Activated naive CD8-positive, alpha-beta T cell treated with anti-CD3 and anti-CD28 coated beads, Interleukin-2, amount 10 ng/mL, durations not matched to agents 7 days and 5 days (primary cell): ENCODE measurements at regions not wholly inside any gene's neighbourhood (a gene's known extent, or its start where the extent isn't known, plus 50 kb on each side); places are given as distances from the start of the nearest gene placed in this dataset.

Experiments used
- ATAC-seq: fragments of 150-1000 bp; cut with Tn5 transposase; one replicate; pipeline ENCODE4 v1.10.0; 2021; ENCODE audit warnings: low read depth, moderate library complexity
- POLR2A ChIA-PET: fragments of 350-600 bp; sonication (Branson Sonifier 250); formaldehyde crosslinking; loops from one replicate; lab custom pipeline; 2021; ENCODE audit warnings: antibody characterized with exemption; lab: Charles Lee
- DNase-seq: peaks from one replicate; pipeline ENCODE4 v3.0.0; 2021
- H3K27ac Mint-ChIP-seq: one replicate; pipeline ENCODE4 v1.8.0; 2022; ENCODE audit warnings: mild to moderate bottlenecking, mixed read lengths
- H3K27me3 Mint-ChIP-seq: one replicate; pipeline ENCODE4 v1.8.0; 2022; ENCODE audit warnings: mild to moderate bottlenecking, moderate library complexity, mixed read lengths
- H3K36me3 Mint-ChIP-seq: one replicate; pipeline ENCODE4 v1.8.0; 2021; ENCODE audit warnings: mild to moderate bottlenecking, mixed read lengths
- H3K4me1 Mint-ChIP-seq: one replicate; pipeline ENCODE4 v1.8.0; 2021; ENCODE audit warnings: mixed read lengths
- H3K4me3 Mint-ChIP-seq: one replicate; pipeline ENCODE4 v1.8.0; 2022; ENCODE audit warnings: mild to moderate bottlenecking, moderate library complexity, mixed read lengths
- H3K9me3 Mint-ChIP-seq: one replicate; pipeline ENCODE4 v1.8.0; 2021; ENCODE audit warnings: mixed read lengths

DNA sequence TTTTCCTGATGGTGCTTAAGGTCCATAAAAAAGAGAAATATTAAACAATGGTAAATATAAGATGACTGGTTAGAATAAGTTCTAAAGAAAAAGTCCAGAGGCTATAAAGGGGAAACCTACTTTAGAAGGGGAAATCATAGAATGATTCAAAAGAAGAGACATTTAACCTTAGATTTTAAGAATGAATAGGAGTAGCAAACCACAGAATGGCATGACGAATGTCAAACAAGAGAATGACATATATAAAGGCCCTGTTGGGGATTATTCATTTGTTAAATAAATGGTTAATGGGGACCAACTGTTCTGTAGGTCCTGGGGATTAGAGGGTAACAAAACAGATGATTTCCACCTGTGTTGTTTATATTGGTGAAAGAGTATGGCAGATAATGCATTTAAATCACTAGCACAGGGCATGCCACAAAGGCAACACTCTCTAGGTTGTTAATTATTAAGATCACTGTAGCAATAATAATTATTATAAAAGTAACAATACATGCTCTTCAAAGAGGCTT, 495.2 kb upstream of the GRIA1 start:
- no peaks in the 10 kb centered on the region for H3K4me1 Mint-ChIP-seq
- H3K27me3 Mint-ChIP-seq: no peaks in the 10 kb centered on the region
- H3K27ac Mint-ChIP-seq: no peak overlapping the region
- POLR2A ChIA-PET: no interaction called here
- H3K4me3 Mint-ChIP-seq: no peak overlapping the region
- peaks cover 2% of the 10 kb centered on the region for H3K9me3 Mint-ChIP-seq
- no peaks in the 10 kb centered on the region for H3K36me3 Mint-ChIP-seq
- no peak for ATAC-seq
- no peak for DNase-seq

DNA sequence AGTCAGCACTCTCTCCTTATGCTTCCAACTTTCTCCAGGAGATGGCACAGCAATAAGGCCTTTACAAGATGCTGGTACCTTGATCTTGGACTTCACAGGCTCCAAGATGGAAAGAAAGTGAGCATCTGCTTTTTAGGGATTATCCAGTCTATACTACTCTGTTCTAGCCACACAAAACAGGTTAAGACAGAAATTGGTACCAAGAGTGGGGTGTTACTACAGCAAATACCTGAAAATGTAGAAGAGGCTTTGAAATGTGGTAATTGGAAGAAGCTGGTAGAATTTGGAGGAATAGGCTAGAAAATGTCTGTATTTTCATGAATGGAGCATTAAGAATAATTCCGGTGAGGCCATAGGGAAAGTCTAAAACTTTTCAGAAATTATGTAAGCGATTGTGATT, 484.8 kb upstream of the GRIA1 start:
- POLR2A ChIA-PET: no interaction called here

DNA sequence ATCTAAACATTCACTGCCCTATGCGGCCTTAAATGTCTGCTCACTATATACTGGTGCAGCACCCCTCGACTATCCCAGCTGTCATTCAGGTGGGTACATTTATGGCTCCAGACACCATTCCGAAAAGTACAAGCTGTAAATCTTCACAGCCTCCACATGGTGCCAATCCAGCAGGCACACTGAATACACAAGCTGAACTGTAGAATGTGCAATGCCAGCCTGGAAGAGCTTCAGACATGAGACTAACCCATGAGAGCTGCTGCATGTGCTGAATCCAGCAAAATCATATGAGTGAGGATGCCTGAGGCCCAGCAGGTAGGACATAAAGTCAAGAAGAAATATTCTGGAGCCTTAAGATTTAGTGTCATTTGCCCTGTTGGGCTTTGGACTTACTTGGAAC, 483.8 kb upstream of the GRIA1 start:
- no peak for ATAC-seq
- no peak overlapping the region for H3K4me3 Mint-ChIP-seq
- POLR2A ChIA-PET: no interaction called here

More for the DNA sequence above, 484.8 kb upstream of the GRIA1 start:
- Mint-ChIP-seq H3K4me1 (no peaks in the 10 kb centered on the region), H3K27ac (no peak overlapping the region), H3K9me3 (peaks cover 4% of the 10 kb centered on the region), H3K4me3 (no peak overlapping the region), H3K27me3 (no peaks in the 10 kb centered on the region), H3K36me3 (no peaks in the 10 kb centered on the region)
- DNase-seq (no peak), ATAC-seq (no peak)

DNA sequence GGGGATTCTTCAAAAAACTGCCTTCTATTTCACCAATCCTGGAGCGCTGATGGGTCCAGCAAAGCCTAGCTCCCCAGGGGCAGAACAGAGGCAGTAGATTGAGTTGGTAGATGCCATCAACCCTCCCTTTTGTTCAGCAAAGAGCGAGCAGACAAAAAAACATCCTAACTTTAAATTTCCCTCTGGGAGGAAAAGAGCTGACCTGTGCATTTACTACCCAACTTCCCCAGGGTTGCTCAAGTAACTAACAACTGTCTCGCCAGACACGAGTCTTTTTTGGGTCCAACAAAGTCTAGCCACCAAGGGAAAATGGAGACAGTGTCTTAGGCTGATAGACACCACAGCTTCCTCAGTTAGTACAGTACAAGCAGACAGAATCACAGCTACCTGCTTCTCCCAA, 476.3 kb upstream of the GRIA1 start:
- no peak overlapping the region for H3K4me3 Mint-ChIP-seq
- H3K27ac Mint-ChIP-seq: no peak overlapping the region
- peaks cover 6% of the 10 kb centered on the region for H3K9me3 Mint-ChIP-seq
- no peaks in the 10 kb centered on the region for H3K27me3 Mint-ChIP-seq
- no peaks in the 10 kb centered on the region for H3K36me3 Mint-ChIP-seq
- ATAC-seq (no peak), DNase-seq (no peak)
- no peaks in the 10 kb centered on the region for H3K4me1 Mint-ChIP-seq
- POLR2A ChIA-PET: no interaction called here

More for the DNA sequence above, 483.8 kb upstream of the GRIA1 start:
- Mint-ChIP-seq H3K27me3 (no peaks in the 10 kb centered on the region), H3K27ac (no peak overlapping the region), H3K36me3 (no peaks in the 10 kb centered on the region), H3K4me1 (no peaks in the 10 kb centered on the region), H3K9me3 (peaks cover 4% of the 10 kb centered on the region)
- DNase-seq: no peak

DNA sequence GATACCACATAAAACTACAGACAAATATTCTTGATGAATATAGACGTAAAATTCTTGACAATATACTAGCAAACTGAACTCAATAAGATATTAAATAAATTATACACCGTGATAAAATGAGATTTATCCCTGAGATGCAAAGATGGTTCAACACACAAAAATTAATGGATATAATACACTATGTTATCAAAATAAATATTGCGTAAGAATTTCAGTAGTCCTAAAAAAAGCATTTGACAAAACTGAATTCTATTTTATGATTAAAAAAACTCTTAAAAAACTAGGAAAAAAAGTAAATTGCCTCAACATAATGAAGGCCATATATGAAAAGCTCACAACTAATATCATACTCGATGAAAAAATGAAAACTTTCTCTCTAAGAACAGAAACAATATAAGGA, 472.3 kb upstream of the GRIA1 start:
- no peaks in the 10 kb centered on the region for H3K27me3 Mint-ChIP-seq
- H3K9me3 Mint-ChIP-seq: peaks cover 6% of the 10 kb centered on the region
- no peak overlapping the region for H3K27ac Mint-ChIP-seq
- POLR2A ChIA-PET: no interaction called here
- no peak overlapping the region for H3K4me3 Mint-ChIP-seq
- H3K4me1 Mint-ChIP-seq: no peaks in the 10 kb centered on the region
- no peak for ATAC-seq
- no peak for DNase-seq
- H3K36me3 Mint-ChIP-seq: no peaks in the 10 kb centered on the region

DNA sequence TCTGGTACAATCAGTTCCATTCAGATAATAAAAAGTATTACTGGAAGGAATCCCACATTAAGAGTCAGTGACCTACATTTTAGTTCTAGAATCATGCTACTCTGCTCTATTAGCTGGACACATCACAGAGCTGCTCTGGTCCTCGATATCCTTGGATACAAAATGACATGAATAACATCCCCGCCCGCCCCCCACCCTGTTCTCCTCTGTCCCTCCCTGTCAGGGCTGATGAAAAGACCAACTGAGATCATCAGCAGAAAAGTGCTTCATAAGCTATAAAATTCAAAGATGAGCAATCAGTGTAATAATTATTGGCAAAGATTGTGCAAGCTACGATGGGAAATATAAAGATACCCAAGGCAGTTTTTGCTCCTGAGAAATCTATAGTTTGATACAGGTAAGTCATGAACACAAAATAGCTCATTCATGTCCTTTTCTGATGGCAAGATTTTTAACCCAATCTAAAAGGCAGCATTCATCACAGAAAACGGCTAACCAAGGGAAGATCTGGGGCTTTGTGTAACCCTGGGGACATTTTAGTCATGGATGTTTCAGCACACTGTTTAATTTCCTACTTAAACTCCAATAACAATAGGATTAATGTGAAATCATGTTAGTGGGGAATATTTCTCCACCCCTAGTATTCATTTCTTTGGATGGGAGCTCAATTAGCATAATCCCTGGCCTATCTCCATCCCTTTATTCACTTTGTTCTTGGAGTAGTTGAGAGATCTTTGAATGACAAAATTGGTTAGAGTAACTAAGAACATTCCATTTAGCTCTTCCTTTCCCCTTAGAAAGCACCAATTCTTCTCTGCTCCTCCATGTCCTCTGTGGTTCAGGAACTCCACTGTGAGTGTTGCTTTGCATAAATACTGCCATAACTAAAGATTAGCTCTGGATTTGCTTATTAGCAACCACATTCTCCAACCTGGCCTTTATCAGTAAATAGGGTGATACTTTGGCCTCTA, 459.4 kb upstream of the GRIA1 start:
- Mint-ChIP-seq H3K4me3 (no peak overlapping the region), H3K36me3 (no peaks in the 10 kb centered on the region), H3K4me1 (no peaks in the 10 kb centered on the region), H3K9me3 (no peaks in the 10 kb centered on the region), H3K27ac (no peak overlapping the region), H3K27me3 (no peaks in the 10 kb centered on the region)
- no peak for ATAC-seq
- POLR2A ChIA-PET: no interaction called here
- DNase-seq: no peak

DNA sequence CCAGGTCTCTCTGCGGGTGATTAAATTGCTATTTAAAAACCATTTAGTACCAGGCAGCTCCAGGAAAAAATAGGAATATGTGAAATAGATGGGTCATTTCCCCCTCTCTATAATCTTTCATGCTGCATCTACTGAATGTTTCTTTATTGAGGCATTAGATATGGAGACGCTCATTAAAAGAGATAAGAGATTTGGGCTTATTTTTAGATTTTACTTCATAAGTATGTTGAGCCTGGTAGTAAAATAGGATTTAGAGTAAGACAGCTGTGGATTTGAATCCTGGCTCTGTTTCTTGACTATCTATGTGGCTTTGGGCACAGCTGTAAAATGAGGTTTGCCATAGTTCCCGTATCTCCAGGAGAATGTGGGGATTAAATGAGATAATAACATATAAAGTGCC, 451.0 kb upstream of the GRIA1 start:
- DNase-seq (no peak), ATAC-seq (no peak)
- Mint-ChIP-seq H3K9me3 (peaks cover 3% of the 10 kb centered on the region), H3K4me1 (no peaks in the 10 kb centered on the region), H3K27ac (no peak overlapping the region), H3K27me3 (no peaks in the 10 kb centered on the region), H3K4me3 (no peak overlapping the region), H3K36me3 (no peaks in the 10 kb centered on the region)
- POLR2A ChIA-PET: no interaction called here

DNA sequence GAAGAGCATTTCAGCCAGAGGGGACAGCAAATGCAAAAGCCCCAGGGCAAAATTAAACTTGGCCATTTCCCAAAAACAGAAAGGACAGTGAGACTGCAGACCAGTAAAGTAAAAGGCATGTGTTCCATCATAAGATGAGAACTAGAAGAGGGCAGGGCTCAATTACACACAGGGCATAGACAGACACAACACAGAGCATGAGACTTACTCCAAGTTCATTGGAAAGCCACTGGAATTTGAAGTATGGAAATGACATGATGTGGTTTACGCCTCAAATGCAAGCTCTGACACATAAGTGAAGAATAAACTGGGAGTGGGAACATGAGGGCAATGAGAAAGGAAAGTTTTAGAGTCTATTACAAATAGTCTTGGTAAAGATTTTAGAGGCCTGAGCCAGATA, 446.6 kb upstream of the GRIA1 start:
- Mint-ChIP-seq H3K36me3 (no peaks in the 10 kb centered on the region), H3K9me3 (peaks cover 2% of the 10 kb centered on the region), H3K27me3 (no peaks in the 10 kb centered on the region), H3K27ac (no peak overlapping the region), H3K4me1 (no peaks in the 10 kb centered on the region), H3K4me3 (no peak overlapping the region)
- ATAC-seq (no peak), DNase-seq (no peak)
- POLR2A ChIA-PET: no interaction called here

DNA sequence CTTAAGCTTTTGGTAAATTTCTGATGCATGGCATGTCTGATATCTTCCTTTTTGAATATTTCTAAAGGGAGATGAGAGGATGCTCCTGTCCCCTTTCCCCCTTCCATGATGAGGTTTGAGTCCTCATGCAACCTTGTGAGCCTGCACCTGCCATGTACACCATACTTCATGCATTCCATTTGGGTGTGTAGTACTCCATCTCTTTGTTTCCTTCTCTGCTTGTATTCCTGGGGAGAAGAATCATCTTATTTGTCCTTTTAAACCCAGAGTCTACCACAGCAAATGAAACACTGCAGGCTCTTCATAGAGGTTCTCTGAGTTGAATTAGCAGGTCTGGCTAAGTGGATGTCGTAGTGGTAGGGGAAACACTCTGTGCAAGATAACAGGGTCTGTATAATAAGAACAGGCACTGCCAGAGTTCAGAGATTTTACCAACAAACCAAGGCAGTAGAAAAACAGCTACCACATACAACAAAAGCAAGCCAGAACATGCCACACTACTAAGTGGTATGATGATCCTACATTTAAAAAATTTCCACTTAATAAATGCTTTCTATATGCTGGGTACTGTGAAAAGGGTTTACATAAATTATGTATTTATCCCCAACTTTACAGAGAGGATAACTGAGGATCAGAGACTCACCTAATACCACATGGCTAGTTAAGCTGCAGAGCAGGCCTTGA, 439.8 kb upstream of the GRIA1 start:
- ATAC-seq: no peak
- no peaks in the 10 kb centered on the region for H3K36me3 Mint-ChIP-seq
- no peaks in the 10 kb centered on the region for H3K4me1 Mint-ChIP-seq
- no peak overlapping the region for H3K4me3 Mint-ChIP-seq
- no peaks in the 10 kb centered on the region for H3K27me3 Mint-ChIP-seq
- H3K9me3 Mint-ChIP-seq: peaks cover 4% of the 10 kb centered on the region
- DNase-seq: no peak
- no peak overlapping the region for H3K27ac Mint-ChIP-seq
- POLR2A ChIA-PET: no interaction called here

DNA sequence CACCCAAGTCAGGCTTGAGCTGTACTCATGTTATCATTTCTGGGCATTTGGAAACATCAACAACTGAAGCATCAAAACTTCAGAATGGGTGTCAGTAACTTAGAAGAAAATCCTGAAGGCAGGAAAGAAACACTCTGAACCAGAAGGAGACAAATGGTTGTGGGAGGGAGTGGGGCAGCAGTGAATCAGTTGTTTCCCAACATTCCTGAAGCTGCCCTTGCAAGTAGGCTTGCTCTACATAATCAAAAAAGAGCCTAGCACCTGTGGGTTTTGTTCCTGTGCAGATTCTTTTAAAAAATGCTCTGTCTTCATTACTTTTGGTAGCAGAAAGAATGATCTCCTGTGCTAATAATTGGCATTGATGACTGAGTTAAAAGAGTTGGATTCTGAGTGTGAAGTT, 424.2 kb upstream of the GRIA1 start:
- no peaks in the 10 kb centered on the region for H3K9me3 Mint-ChIP-seq
- POLR2A ChIA-PET: no interaction called here
- no peak overlapping the region for H3K4me3 Mint-ChIP-seq
- H3K36me3 Mint-ChIP-seq: no peaks in the 10 kb centered on the region
- H3K4me1 Mint-ChIP-seq: no peaks in the 10 kb centered on the region
- ATAC-seq: no peak
- no peaks in the 10 kb centered on the region for H3K27me3 Mint-ChIP-seq
- no peak overlapping the region for H3K27ac Mint-ChIP-seq
- DNase-seq: no peak

DNA sequence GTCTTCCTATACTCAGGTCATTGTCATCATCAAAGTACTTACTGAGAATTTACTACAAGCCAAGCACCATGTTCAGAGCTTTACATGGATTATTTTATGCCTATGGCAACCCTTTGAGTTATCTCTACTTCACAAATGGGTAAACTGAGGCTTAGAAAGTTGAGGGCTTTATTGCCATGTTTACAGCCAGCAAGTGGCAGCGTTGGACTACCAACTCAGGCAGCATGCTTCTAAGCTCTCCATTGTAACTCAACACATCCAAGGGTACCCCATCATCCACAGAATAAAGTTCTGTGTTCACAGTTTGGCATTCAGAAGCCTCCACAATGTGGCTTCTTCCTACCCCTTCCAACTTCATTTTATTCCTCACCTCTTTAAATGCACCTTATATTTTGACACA, 422.6 kb upstream of the GRIA1 start:
- H3K4me3 Mint-ChIP-seq: no peak overlapping the region
- ATAC-seq (no peak), DNase-seq (no peak)
- no peaks in the 10 kb centered on the region for H3K27me3 Mint-ChIP-seq
- H3K27ac Mint-ChIP-seq: no peak overlapping the region
- H3K36me3 Mint-ChIP-seq: no peaks in the 10 kb centered on the region
- no peaks in the 10 kb centered on the region for H3K4me1 Mint-ChIP-seq
- POLR2A ChIA-PET: no interaction called here
- H3K9me3 Mint-ChIP-seq: no peaks in the 10 kb centered on the region

DNA sequence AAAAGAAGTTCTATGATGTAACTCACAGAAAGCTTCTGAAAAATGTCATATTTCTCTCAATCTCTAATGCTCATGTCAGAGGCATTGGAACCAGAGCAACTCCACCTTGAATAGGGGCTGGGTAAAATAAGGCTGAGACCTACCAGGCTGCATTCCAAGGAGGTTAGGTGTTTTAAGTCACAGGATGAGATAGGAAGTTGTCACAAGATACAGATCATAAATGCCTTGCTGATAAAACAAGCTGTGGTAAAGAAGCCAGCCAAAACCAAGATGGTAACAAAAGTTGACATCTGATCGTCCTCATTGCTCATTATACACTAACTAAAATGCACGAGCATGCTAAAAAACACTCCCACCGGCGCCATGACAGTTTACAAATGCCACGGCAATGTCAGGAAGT, 411.1 kb upstream of the GRIA1 start:
- DNase-seq: no peak
- peaks cover 10% of the 10 kb centered on the region for H3K9me3 Mint-ChIP-seq
- H3K4me3 Mint-ChIP-seq: no peak overlapping the region
- no peaks in the 10 kb centered on the region for H3K36me3 Mint-ChIP-seq
- H3K27me3 Mint-ChIP-seq: no peaks in the 10 kb centered on the region
- H3K4me1 Mint-ChIP-seq: no peaks in the 10 kb centered on the region
- H3K27ac Mint-ChIP-seq: no peak overlapping the region
- no peak for ATAC-seq
- POLR2A ChIA-PET: no interaction called here

DNA sequence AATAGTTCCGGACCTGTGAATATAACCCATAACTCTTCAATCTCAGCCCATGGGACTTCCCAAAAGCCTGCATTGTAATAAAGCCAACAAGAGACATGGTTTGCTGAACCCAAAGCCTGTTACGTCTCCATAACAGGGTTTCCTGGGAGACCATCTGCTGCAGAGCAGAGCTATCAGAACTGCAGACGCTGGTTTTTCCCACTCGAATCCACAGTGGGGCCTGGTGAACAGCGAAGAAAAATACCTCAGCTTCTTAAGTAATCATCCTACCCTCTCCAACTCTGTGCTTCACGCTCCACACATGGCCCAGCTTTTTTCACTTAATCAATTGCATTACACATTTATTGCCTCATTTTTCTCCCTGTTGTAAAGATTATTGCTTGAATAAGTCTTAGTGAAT, 409.5 kb upstream of the GRIA1 start:
- Mint-ChIP-seq H3K27ac (no peak overlapping the region), H3K27me3 (no peaks in the 10 kb centered on the region), H3K36me3 (no peaks in the 10 kb centered on the region), H3K4me1 (no peaks in the 10 kb centered on the region), H3K4me3 (no peak overlapping the region), H3K9me3 (peaks cover 10% of the 10 kb centered on the region)
- DNase-seq (no peak), ATAC-seq (no peak)
- POLR2A ChIA-PET: no interaction called here

DNA sequence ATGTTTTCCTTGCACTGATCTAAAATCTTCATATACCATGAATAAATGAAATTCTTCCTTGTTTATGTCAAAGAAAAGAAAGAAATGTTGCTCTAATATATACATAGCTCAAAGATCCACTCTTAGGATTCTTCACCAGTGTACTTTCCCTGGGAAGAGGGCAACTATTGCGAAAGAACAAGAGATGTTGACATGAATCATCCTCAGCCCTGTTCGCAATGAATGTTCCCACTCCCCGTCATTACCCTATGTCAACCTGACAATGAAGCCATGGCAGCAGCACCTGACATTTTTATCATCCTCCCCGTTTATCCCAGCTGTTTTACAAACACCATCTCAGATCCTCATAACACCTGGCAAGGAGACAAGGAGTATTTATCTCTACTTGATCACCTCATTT, 409.1 kb upstream of the GRIA1 start:
- Mint-ChIP-seq H3K36me3 (no peaks in the 10 kb centered on the region), H3K27me3 (no peaks in the 10 kb centered on the region), H3K9me3 (peaks cover 10% of the 10 kb centered on the region), H3K27ac (no peak overlapping the region), H3K4me3 (no peak overlapping the region), H3K4me1 (no peaks in the 10 kb centered on the region)
- ATAC-seq: no peak
- POLR2A ChIA-PET: no interaction called here
- DNase-seq: no peak
